GM19397 (cell line): ENCODE measurements at regions not wholly inside any gene's neighbourhood (a gene's known extent, or its start where the extent isn't known, plus 50 kb on each side); places are given as distances from the start of the nearest gene placed in this dataset.

Experiments used
- ATAC-seq: cut with Tn5 transposase; IDR thresholded peaks from one replicate; pipeline ENCODE4 v1.9.1; 2021; ENCODE audit warnings: mild to moderate bottlenecking, moderate library complexity; ENCODE audit not compliant: unreplicated experiment

- ATAC-seq = no peak
These were observed 344.9 kb downstream of the EFNA5 start for GRCh38 chr5:107325866-107326265.

- no peak for ATAC-seq
These were observed 345.9 kb downstream of the EFNA5 start for GRCh38 chr5:107324809-107325208.

GRCh38 chr5:107324071-107324470 is 346.7 kb downstream of the EFNA5 start:
- no peak for ATAC-seq

GRCh38 chr5:107323536-107323935 is 347.2 kb downstream of the EFNA5 start:
- ATAC-seq = no peak

- ATAC-seq = no peak
These were observed 347.8 kb downstream of the EFNA5 start for GRCh38 chr5:107322936-107323335.

- no peak for ATAC-seq
These were observed 348.8 kb downstream of the EFNA5 start for GRCh38 chr5:107321906-107322305.

- ATAC-seq = no peak
These were observed 349.9 kb downstream of the EFNA5 start for GRCh38 chr5:107320846-107321245.

- ATAC-seq = no peak
These were observed 350.4 kb downstream of the EFNA5 start for GRCh38 chr5:107320376-107320775.

GRCh38 chr5:107319901-107320300 is 350.8 kb downstream of the EFNA5 start:
- ATAC-seq = no peak

GRCh38 chr5:107314330-107314729 is 356.4 kb downstream of the EFNA5 start:
- ATAC-seq = no peak

GRCh38 chr5:107313921-107314320 is 356.8 kb downstream of the EFNA5 start:
- ATAC-seq = no peak

GRCh38 chr5:107313098-107313497 is 357.6 kb downstream of the EFNA5 start:
- ATAC-seq = no peak

GRCh38 chr5:107310181-107310580 is 360.6 kb downstream of the EFNA5 start:
- ATAC-seq = no peak

- ATAC-seq = no peak
These were observed 364.1 kb downstream of the EFNA5 start for GRCh38 chr5:107306594-107306993.

GRCh38 chr5:107306002-107306401 is 364.7 kb downstream of the EFNA5 start:
- ATAC-seq = no peak

- no peak for ATAC-seq
These were observed 366.1 kb downstream of the EFNA5 start for GRCh38 chr5:107304684-107305083.

GRCh38 chr5:107303171-107303968 is 367.4 kb downstream of the EFNA5 start:
- ATAC-seq = no peak

- no peak for ATAC-seq
These were observed 368.3 kb downstream of the EFNA5 start for GRCh38 chr5:107302441-107302840.

- ATAC-seq = no peak
These were observed 368.7 kb downstream of the EFNA5 start for GRCh38 chr5:107301999-107302398.

- no peak for ATAC-seq
These were observed 369.9 kb downstream of the EFNA5 start for GRCh38 chr5:107300721-107301327.

- ATAC-seq = peak; percentile 43
These were observed 374.2 kb downstream of the EFNA5 start for GRCh38 chr5:107296572-107296971.

GRCh38 chr5:107295914-107296313 is 374.8 kb downstream of the EFNA5 start:
- no peak for ATAC-seq

GRCh38 chr5:107294669-107295068 is 376.1 kb downstream of the EFNA5 start:
- ATAC-seq = no peak
